H9 (cell line): ENCODE measurements at regions not wholly inside any gene's neighbourhood (a gene's known extent, or its start where the extent isn't known, plus 50 kb on each side); places are given as distances from the start of the nearest gene placed in this dataset.

ENCODE experiments used
- DNase-seq: peaks from one replicate; pipeline ENCODE4 v3.0.0-alpha.2; 2017
- H2AFZ ChIP-seq: one replicate; pipeline ENCODE4 v1.6.1; 2013; ENCODE audit warnings: mild to moderate bottlenecking, low read length, control low read depth, moderate library complexity
- H2AK5ac ChIP-seq: 2 replicates; pipeline ENCODE4 v1.6.1; 2013; ENCODE audit warnings: low read length, control low read depth, mixed read lengths; ENCODE audit not compliant: insufficient read length
- H2BK120ac ChIP-seq: one replicate; pipeline ENCODE4 v1.6.1; 2013; ENCODE audit warnings: low read depth, mild to moderate bottlenecking, low read length, control low read depth, inconsistent platforms; ENCODE audit not compliant: poor library complexity, severe bottlenecking
- H2BK12ac ChIP-seq: 2 replicates; pipeline ENCODE4 v1.6.1; 2013; ENCODE audit warnings: low read length, control low read depth, mixed read lengths, low read depth; ENCODE audit not compliant: insufficient read length
- H2BK15ac ChIP-seq: 2 replicates; pipeline ENCODE4 v1.6.1; 2013; ENCODE audit warnings: low read depth, low read length, control low read depth
- H2BK20ac ChIP-seq: one replicate; pipeline ENCODE4 v1.6.1; 2013; ENCODE audit warnings: low read depth, mild to moderate bottlenecking, low read length, control low read depth, inconsistent platforms; ENCODE audit not compliant: poor library complexity, severe bottlenecking
- H2BK5ac ChIP-seq: 2 replicates; pipeline ENCODE4 v1.6.1; 2013; ENCODE audit warnings: low read length, control low read depth, mixed read lengths; ENCODE audit not compliant: insufficient read length
- H3K14ac ChIP-seq: 2 replicates; pipeline ENCODE4 v1.6.1; 2013; ENCODE audit warnings: low read length, control low read depth; ENCODE audit not compliant: insufficient read depth
- H3K18ac ChIP-seq: 2 replicates; pipeline ENCODE4 v1.6.1; 2013; ENCODE audit warnings: low read depth, mild to moderate bottlenecking, mixed read lengths, low read length, control low read depth; ENCODE audit not compliant: insufficient read length
- H3K23ac ChIP-seq: 2 replicates; pipeline ENCODE4 v1.6.1; 2013; ENCODE audit warnings: low read length, control low read depth, mixed read lengths, low read depth; ENCODE audit not compliant: insufficient read length
- H3K23me2 ChIP-seq: 2 replicates; pipeline ENCODE4 v1.6.1; 2013; ENCODE audit warnings: low read depth, mild to moderate bottlenecking, mixed read lengths, low read length, control low read depth; ENCODE audit not compliant: insufficient read length, poor library complexity, severe bottlenecking
- H3K27ac ChIP-seq: 2 replicates; pipeline ENCODE4 v1.5.1; 2013; ENCODE audit warnings: low read length, control low read depth, mixed read lengths, low read depth; ENCODE audit not compliant: insufficient read length
- H3K27me3 ChIP-seq: 2 replicates; pipeline ENCODE4 v1.6.1; 2013; ENCODE audit warnings: low read length, control low read depth, inconsistent platforms; ENCODE audit not compliant: insufficient read depth
- H3K4ac ChIP-seq: 2 replicates; pipeline ENCODE4 v1.6.1; 2013; ENCODE audit warnings: low read depth, mild to moderate bottlenecking, control low read depth, inconsistent platforms, low read length, moderate library complexity
- H3K4me1 ChIP-seq: 2 replicates; pipeline ENCODE4 v1.6.1; 2013; ENCODE audit warnings: low read length, control low read depth, inconsistent platforms; ENCODE audit not compliant: insufficient read depth
- H3K4me2 ChIP-seq: 2 replicates; pipeline ENCODE4 v1.6.1; 2013; ENCODE audit warnings: low read length, control low read depth, mixed read lengths; ENCODE audit not compliant: insufficient read length, insufficient read depth
- H3K56ac ChIP-seq: 2 replicates; pipeline ENCODE4 v1.6.1; 2013; ENCODE audit warnings: low read depth, mild to moderate bottlenecking, mixed read lengths, low read length, control low read depth; ENCODE audit not compliant: insufficient read length
- H3K79me1 ChIP-seq: 2 replicates; pipeline ENCODE4 v1.6.1; 2013; ENCODE audit warnings: low read depth, mild to moderate bottlenecking, moderate library complexity, low read length, control low read depth, inconsistent platforms; ENCODE audit not compliant: insufficient read depth, poor library complexity, severe bottlenecking
- H3K79me2 ChIP-seq: 2 replicates; pipeline ENCODE4 v1.6.1; 2013; ENCODE audit warnings: low read length, control low read depth, inconsistent platforms; ENCODE audit not compliant: insufficient read depth
- H3K9ac ChIP-seq: 2 replicates; pipeline ENCODE4 v1.6.1; 2013; ENCODE audit warnings: low read length, control low read depth, mixed read lengths; ENCODE audit not compliant: insufficient read length; ENCODE audit errors: extremely low read depth
- H3K9me3 ChIP-seq: one replicate; pipeline ENCODE4 v1.6.1; 2013; ENCODE audit warnings: low read depth, low read length, inconsistent platforms; ENCODE audit not compliant: control insufficient read depth
- H3T11ph ChIP-seq: one replicate; pipeline ENCODE4 v1.6.1; 2013; ENCODE audit warnings: mild to moderate bottlenecking, low read length, control low read depth, inconsistent platforms
- H4K20me1 ChIP-seq: one replicate; pipeline ENCODE4 v1.6.1; 2013; ENCODE audit not compliant: control insufficient read depth, insufficient read length, insufficient read depth
- H4K5ac ChIP-seq: 2 replicates; pipeline ENCODE4 v1.6.1; 2013; ENCODE audit warnings: low read depth, mild to moderate bottlenecking, mixed read lengths, low read length, control low read depth; ENCODE audit not compliant: insufficient read length
- H4K8ac ChIP-seq: replicated peaks from 2 replicates; pipeline ENCODE4 v1.6.1; 2013; ENCODE audit warnings: low read length, control low read depth, mixed read lengths, low read depth; ENCODE audit not compliant: insufficient read length
- H4K91ac ChIP-seq: 2 replicates; pipeline ENCODE4 v1.6.1; 2013; ENCODE audit warnings: low read depth, mild to moderate bottlenecking, moderate library complexity, mixed read lengths, low read length, control low read depth; ENCODE audit not compliant: insufficient read length
- H3K27ac Mint-ChIP-seq, 3 experiments: 2 replicates in 2 of 3; 3 replicates in 1 of 3; pipeline ENCODE4 v1.8.0; 2020 to 2021; ENCODE audit warnings: mixed read lengths in 3 of 3, mild to moderate bottlenecking in 1 of 3, moderate library complexity in 1 of 3
- H3K27me3 Mint-ChIP-seq: 2 replicates; pipeline ENCODE4 v1.8.0; 2021; ENCODE audit warnings: low read depth, mild to moderate bottlenecking, moderate library complexity, mixed read lengths
- H3K36me3 Mint-ChIP-seq, 3 experiments: 2 replicates in 2 of 3; 3 replicates in 1 of 3; pipeline ENCODE4 v1.8.0; 2020 to 2021; ENCODE audit warnings: low read depth in 3 of 3, mixed read lengths in 3 of 3; ENCODE audit not compliant: insufficient read depth in 1 of 3
- H3K4me1 Mint-ChIP-seq, 2 experiments: 2 replicates each; pipeline ENCODE4 v1.8.0; 2020; ENCODE audit warnings: mixed read lengths in 2 of 2
- H3K4me3 Mint-ChIP-seq, 2 experiments: 2 replicates in 1 of 2; 3 replicates in 1 of 2; pipeline ENCODE4 v1.8.0; 2020 to 2021; ENCODE audit warnings: mild to moderate bottlenecking in 2 of 2, mixed read lengths in 2 of 2, moderate library complexity in 1 of 2
- H3K9me3 Mint-ChIP-seq, 2 experiments: 2 replicates in 1 of 2; 3 replicates in 1 of 2; pipeline ENCODE4 v1.8.0; 2020; ENCODE audit warnings: mild to moderate bottlenecking in 2 of 2, mixed read lengths in 2 of 2, moderate library complexity in 1 of 2
- CTCF ChIP-seq: fragments of 200-600 bp; sonication (generic); conservative IDR thresholded peaks from 3 replicates; pipeline ENCODE4 v1.8.0; 2021; ENCODE audit warnings: antibody characterized with exemption, mild to moderate bottlenecking
- WGBS: extraction: QIAGEN DNeasy Blood & Tissue Kit; methylation state at CpG from one replicate; pipeline ENCODE4 v1.1.7; 2013; ENCODE audit warnings: missing lambda C conversion rate, low lambda C conversion rate, mixed read lengths; ENCODE audit not compliant: insufficient read length; ENCODE audit errors: extremely low coverage; 5-methylcytosine and 5-hydroxymethylcytosine counted together

GRCh38 chr17:37838276-37838675 lies 85.9 kb upstream of the TBC1D3K start:
- no peak overlapping the region for H2BK120ac ChIP-seq
- Mint-ChIP-seq H3K4me1 (peaks cover 9 to 12% of the 10 kb centered on the region in 2 experiments; a peak in 3 of 4 replicates), H3K9me3 (no peaks in the 10 kb centered on the region), H3K27me3 (peaks cover 3% of the 10 kb centered on the region), H3K27ac (no peak overlapping the region), H3K36me3 (no peaks in the 10 kb centered on the region), H3K4me3 (no peak overlapping the region)
- H3K14ac ChIP-seq, result no peak overlapping the region
- H2BK5ac ChIP-seq, result no peak overlapping the region
- no peak overlapping the region for H3K56ac ChIP-seq
- no peak overlapping the region for H2AFZ ChIP-seq
- no peak overlapping the region for H3K27ac ChIP-seq
- no peak overlapping the region for H4K5ac ChIP-seq
- H3K23me2 ChIP-seq, result no peaks in the 10 kb centered on the region
- no peaks in the 10 kb centered on the region for H3K4me1 ChIP-seq
- H3K27me3 ChIP-seq, result no peaks in the 10 kb centered on the region
- no peak overlapping the region for H2AK5ac ChIP-seq
- H4K8ac ChIP-seq, result no peak overlapping the region
- H3K79me1 ChIP-seq, result no peaks in the 10 kb centered on the region
- no peak overlapping the region for H2BK20ac ChIP-seq
- no peak for TF ChIP-seq CTCF
- no peak overlapping the region for H4K91ac ChIP-seq
- no peak overlapping the region for H3K4me2 ChIP-seq
- no peak overlapping the region for H2BK12ac ChIP-seq
- H3K79me2 ChIP-seq, result no peaks in the 10 kb centered on the region
- H4K20me1 ChIP-seq, result no peaks in the 10 kb centered on the region
- no peak overlapping the region for H3K4ac ChIP-seq
- H2BK15ac ChIP-seq, result no peak overlapping the region
- H3K23ac ChIP-seq, result no peak overlapping the region
- H3K18ac ChIP-seq, result no peak overlapping the region
- no CpG with 5 or more reads among the region's 8 CpGs for WGBS
- H3K9me3 ChIP-seq, result no peaks in the 10 kb centered on the region
- no peak overlapping the region for H3T11ph ChIP-seq
- DNase-seq, result no peak
- H3K9ac ChIP-seq, result no peak overlapping the region
